ENCODE measurements at regions not wholly inside any gene's neighbourhood (a gene's known extent, or its start where the extent isn't known, plus 50 kb on each side); places are given as distances from the start of the nearest gene placed in this dataset.

DNA sequence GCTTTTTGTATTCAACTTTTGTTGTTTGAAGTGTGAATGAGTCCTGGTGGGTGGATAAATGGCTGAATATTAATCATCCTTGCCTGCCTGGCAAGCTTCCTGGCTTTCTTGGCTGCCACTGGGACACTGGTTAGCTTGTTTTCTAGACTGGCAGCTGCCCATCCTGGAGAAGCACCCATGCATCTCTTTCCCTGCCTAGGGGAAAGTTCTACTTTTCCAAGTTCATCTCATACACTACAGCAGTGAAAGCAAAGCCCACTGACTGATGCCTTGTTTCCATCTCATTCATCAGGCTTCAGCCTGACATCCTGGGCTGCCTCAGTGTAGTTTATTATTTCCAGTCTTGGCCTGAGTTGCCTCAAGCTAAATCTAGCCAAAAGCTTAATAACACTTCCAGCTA lies 244.8 kb downstream of the PCDH20 start:
- Histone ChIP-seq H3K4me2 (no peak overlapping the region), H3K9me3 (no peaks in the 10 kb centered on the region)
- CTCF ChIA-PET = interaction anchor here (0.7 kb wide), 1 partner anchor 140 kb away, joined by 3 read pairs; no protein-coding TSS in a partner anchor

More for the DNA sequence above, 244.8 kb downstream of the PCDH20 start:
- no peak for DNase-seq
- POLR2A ChIA-PET = no interaction called here
- H3K27ac ChIP-seq (ENCODE audit: low read depth in 2 of 2, low read length in 1 of 2) = no peak overlapping the region
- no peaks in the 10 kb centered on the region for H3F3A ChIP-seq (replicated peaks; ENCODE audit: insufficient read depth)
- no peak overlapping the region for H2AFZ ChIP-seq (ENCODE audit: low read depth)
- H3K4me3 ChIP-seq (ENCODE audit: low read depth in 2 of 2, low read length in 1 of 2) = no peak overlapping the region
- no peaks in the 10 kb centered on the region for H3K79me2 ChIP-seq (ENCODE audit: insufficient read depth)
- H3K9ac ChIP-seq = no peak overlapping the region
- no peaks in the 10 kb centered on the region for H3K27me3 ChIP-seq (ENCODE audit: insufficient read depth)
- no peaks in the 10 kb centered on the region for H3K9me2 ChIP-seq
- TF ChIP-seq PBX3 (IDR thresholded peaks at IDR 0.05) (no peak), YY1 (IDR thresholded peaks at IDR 0.05; ENCODE audit: low read depth) (no peak), SIN3A (IDR thresholded peaks at IDR 0.05; ENCODE audit: borderline replicate concordance, low read depth, low read length) (no peak), TCF12 (IDR thresholded peaks at IDR 0.05) (no peak), MXI1 (IDR thresholded peaks at IDR 0.05; ENCODE audit: low read depth, low read length) (no peak), ZBTB33 (IDR thresholded peaks at IDR 0.05; ENCODE audit: borderline replicate concordance, low read depth) (no peak), FOSL2 (IDR thresholded peaks at IDR 0.05; ENCODE audit: borderline replicate concordance, low read depth) (no peak), ELF1 (IDR thresholded peaks at IDR 0.05) (no peak), JUND (IDR thresholded peaks at IDR 0.05) (no peak), EZH2phosphoT487 (IDR thresholded peaks at IDR 0.05; ENCODE audit: borderline replicate concordance, low read depth) (no peak), RXRA (IDR thresholded peaks at IDR 0.05; ENCODE audit: borderline replicate concordance, low read depth) (no peak), RFX5 (IDR thresholded peaks at IDR 0.05; ENCODE audit: low read length) (no peak)
- TF ChIP-seq, protein P1, sequence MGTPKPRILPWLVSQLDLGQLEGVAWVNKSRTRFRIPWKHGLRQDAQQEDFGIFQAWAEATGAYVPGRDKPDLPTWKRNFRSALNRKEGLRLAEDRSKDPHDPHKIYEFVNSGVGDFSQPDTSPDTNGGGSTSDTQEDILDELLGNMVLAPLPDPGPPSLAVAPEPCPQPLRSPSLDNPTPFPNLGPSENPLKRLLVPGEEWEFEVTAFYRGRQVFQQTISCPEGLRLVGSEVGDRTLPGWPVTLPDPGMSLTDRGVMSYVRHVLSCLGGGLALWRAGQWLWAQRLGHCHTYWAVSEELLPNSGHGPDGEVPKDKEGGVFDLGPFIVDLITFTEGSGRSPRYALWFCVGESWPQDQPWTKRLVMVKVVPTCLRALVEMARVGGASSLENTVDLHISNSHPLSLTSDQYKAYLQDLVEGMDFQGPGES (IDR thresholded peaks at IDR 0.05; ENCODE audit: low read depth, low read length) = no peak
- TF ChIP-seq, protein P2, sequence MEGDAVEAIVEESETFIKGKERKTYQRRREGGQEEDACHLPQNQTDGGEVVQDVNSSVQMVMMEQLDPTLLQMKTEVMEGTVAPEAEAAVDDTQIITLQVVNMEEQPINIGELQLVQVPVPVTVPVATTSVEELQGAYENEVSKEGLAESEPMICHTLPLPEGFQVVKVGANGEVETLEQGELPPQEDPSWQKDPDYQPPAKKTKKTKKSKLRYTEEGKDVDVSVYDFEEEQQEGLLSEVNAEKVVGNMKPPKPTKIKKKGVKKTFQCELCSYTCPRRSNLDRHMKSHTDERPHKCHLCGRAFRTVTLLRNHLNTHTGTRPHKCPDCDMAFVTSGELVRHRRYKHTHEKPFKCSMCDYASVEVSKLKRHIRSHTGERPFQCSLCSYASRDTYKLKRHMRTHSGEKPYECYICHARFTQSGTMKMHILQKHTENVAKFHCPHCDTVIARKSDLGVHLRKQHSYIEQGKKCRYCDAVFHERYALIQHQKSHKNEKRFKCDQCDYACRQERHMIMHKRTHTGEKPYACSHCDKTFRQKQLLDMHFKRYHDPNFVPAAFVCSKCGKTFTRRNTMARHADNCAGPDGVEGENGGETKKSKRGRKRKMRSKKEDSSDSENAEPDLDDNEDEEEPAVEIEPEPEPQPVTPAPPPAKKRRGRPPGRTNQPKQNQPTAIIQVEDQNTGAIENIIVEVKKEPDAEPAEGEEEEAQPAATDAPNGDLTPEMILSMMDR (IDR thresholded peaks at IDR 0.05) = no peak
- TF ChIP-seq, protein P3, sequence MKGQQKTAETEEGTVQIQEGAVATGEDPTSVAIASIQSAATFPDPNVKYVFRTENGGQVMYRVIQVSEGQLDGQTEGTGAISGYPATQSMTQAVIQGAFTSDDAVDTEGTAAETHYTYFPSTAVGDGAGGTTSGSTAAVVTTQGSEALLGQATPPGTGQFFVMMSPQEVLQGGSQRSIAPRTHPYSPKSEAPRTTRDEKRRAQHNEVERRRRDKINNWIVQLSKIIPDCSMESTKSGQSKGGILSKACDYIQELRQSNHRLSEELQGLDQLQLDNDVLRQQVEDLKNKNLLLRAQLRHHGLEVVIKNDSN (IDR thresholded peaks at IDR 0.05; ENCODE audit: borderline replicate concordance, low read depth) = no peak
- TF ChIP-seq, protein P4, sequence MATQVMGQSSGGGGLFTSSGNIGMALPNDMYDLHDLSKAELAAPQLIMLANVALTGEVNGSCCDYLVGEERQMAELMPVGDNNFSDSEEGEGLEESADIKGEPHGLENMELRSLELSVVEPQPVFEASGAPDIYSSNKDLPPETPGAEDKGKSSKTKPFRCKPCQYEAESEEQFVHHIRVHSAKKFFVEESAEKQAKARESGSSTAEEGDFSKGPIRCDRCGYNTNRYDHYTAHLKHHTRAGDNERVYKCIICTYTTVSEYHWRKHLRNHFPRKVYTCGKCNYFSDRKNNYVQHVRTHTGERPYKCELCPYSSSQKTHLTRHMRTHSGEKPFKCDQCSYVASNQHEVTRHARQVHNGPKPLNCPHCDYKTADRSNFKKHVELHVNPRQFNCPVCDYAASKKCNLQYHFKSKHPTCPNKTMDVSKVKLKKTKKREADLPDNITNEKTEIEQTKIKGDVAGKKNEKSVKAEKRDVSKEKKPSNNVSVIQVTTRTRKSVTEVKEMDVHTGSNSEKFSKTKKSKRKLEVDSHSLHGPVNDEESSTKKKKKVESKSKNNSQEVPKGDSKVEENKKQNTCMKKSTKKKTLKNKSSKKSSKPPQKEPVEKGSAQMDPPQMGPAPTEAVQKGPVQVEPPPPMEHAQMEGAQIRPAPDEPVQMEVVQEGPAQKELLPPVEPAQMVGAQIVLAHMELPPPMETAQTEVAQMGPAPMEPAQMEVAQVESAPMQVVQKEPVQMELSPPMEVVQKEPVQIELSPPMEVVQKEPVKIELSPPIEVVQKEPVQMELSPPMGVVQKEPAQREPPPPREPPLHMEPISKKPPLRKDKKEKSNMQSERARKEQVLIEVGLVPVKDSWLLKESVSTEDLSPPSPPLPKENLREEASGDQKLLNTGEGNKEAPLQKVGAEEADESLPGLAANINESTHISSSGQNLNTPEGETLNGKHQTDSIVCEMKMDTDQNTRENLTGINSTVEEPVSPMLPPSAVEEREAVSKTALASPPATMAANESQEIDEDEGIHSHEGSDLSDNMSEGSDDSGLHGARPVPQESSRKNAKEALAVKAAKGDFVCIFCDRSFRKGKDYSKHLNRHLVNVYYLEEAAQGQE (IDR thresholded peaks at IDR 0.05; ENCODE audit: low read depth, low read length) = no peak
- H3K36me3 ChIP-seq (replicated peaks in 1 of 2; ENCODE audit: control insufficient read depth in 1 of 2, insufficient read depth in 2 of 2, low read length in 1 of 2) = no peaks in the 10 kb centered on the region
- no peaks in the 10 kb centered on the region for H4K20me1 ChIP-seq (ENCODE audit: insufficient read depth)
- peaks cover 0 to 2% of the 10 kb centered on the region in 2 experiments; a peak in 1 of 4 replicates for H3K4me1 ChIP-seq (ENCODE audit: control insufficient read depth in 1 of 2, insufficient read depth in 2 of 2, low read depth in 1 of 2, low read length in 1 of 2)

Data from SK-N-SH (cell line).